Glomerular visceral epithelial cell (primary cell): ENCODE measurements at regions not wholly inside any gene's neighbourhood (a gene's known extent, or its start where the extent isn't known, plus 50 kb on each side); places are given as distances from the start of the nearest gene placed in this dataset.

Source experiments
- DNase-seq: peaks from one replicate; pipeline ENCODE4 v3.0.0-alpha.2; 2016; ENCODE audit errors: extremely low spot score

DNA sequence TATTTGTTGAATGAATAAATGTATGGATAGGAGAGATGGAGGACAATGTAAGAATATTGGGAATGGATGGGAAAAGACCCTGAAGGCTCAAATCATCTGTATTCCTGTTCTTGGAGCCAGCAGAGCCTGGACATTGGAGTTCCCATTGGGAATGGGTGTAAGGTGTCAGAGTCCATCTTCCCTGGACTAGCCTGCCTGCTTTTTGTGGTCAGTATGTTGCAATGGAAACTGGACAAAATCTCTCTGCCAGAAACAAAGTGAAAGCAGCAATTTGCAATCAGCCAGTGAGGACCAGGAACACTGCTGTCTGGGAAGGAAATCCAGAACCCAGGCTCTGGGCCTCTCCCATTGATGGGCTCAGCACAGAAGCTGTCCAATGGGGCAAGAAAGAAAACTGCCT, 83.5 kb upstream of the SKOR2 start:
- no peak for DNase-seq

DNA sequence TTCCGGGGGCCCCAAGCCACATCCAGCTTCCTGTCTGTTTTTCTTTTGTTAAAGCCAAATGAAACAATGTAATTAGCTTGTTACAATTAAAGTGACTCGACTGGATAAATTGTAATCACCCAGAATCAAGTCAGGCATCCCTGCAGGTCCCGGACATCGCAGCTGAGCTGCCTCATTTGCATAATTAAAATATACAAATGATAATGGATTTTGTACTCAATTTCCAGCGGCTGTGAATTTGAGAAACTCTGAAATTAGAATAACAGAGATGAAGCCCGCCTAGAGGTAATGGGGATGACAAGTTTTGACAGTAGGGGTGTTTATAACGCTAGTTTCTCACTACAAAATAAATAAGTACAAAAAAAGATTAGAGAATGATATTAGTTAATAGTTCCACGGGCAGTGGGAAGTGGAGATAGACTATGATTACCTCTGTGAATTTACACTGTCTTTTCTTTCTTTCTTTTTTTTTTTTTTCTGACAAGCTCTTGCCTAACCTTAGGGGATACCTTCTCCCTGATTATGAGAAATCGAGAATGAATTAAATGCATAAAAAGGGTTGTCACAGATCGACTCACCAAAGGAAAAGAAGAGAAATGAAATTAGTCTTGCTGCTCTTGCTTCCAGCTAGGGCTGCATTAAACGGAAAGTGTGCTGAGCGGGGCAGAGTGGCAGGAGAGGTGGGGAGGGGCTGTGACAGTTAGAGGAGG, 82.6 kb upstream of the SKOR2 start:
- DNase-seq: no peak

DNA sequence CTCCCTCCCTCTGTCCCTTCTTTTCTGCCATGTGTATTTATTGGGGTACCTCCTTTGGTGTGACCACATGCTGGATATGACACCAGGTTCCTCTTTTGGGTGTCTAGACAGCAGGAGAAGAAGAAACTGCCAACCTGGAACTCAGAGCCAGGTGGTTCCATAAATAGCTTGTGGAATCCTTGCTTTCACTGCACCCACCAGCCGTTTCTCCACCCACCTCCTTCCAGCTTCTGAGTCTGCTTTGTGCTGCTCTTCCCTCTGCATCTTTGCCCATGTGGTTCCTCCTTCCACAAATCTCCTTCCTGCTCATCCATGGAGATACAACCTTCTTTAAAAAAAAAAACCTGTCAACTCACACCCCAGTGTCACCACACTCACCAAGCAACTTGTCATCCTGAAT, 80.2 kb upstream of the SKOR2 start:
- no peak for DNase-seq

DNA sequence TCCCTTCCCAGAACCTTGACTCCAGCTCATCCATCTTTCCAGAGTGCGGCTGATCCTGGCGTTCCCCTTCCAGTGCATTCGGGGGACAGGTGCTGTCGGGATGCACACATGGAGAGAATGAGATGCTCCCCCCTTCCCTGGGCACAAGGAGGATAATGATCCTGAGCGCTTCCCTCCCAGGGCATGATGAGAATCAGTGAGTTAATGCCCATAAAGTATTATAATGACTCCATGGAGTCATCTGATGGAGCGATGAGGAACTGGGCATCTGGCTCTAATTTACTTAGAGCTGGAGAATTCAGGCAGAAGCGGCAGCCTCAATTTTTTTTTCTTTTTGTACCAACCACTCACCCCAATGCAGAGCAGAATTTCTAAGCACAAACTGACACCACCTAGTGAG, 79.6 kb upstream of the SKOR2 start:
- no peak for DNase-seq

DNA sequence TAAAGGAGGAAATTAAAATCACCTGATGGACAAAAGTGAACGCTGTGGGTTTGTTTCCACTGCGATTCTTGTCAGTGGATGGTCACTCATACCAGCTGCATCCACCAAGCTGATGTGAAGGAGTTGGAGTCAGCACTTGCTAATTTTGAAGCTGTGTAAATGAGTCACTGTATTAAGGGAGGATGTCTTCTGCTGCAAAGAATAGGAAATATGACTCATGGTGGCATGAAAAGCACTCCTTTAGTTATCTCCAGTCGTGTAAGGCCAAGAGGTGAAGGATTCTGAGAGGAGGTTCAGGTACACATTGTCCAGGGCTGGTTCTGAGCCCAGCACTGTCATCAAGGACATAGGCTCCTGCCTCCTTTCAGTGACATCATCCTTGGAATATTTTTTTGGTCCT, 71.7 kb upstream of the SKOR2 start:
- DNase-seq: no peak

DNA sequence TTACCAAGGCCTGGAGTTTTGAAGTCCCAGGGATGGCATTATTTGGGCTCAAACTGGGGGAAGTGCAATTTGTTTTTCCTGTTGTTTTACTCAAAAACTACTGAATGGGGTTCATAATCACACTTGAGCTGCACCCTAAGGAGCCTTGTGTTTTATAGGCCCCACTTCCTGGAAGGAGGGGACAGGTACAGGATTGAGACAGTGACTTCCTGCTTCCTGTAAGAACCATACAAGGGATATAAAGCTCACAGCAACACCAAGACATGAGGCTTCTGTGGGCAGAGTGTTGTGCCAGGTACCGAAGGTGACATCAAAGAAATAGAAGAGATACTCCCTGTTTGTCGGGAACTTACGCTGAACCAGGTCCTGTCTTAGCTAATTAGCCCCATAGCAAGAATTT, 70.4 kb upstream of the SKOR2 start:
- DNase-seq: no peak

DNA sequence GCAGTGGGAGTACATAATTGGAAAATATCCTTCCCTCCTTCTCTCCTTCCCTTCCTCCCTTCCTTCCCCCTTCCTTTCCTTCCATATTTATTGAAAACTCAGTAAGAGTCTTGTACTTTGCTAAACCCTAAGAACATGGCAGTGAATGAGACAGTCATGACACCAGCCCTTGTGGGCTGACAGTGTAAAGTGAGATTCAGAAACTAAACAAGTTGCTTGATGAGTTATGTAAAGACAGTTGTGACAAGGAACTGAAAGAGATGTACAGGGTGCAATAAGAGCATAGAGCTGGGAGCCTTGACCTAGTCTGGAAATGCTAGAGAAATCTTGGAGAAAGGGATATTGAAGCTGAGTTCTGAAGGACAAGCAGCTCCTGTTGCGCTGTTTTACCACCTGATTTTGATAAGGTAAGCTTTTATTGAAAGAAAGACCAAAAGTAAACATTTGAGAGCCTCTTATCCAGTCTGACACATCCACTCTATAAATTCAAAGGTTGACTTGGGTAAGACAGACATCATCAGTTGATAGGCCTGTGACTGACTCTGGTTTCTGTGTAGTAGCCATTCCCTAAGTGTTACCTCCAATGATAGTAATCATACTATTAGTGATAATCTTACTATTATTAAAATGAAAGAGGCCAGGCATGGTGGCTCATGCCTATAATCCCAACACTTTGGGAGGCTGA, 66.5 kb upstream of the SKOR2 start:
- no peak for DNase-seq

DNA sequence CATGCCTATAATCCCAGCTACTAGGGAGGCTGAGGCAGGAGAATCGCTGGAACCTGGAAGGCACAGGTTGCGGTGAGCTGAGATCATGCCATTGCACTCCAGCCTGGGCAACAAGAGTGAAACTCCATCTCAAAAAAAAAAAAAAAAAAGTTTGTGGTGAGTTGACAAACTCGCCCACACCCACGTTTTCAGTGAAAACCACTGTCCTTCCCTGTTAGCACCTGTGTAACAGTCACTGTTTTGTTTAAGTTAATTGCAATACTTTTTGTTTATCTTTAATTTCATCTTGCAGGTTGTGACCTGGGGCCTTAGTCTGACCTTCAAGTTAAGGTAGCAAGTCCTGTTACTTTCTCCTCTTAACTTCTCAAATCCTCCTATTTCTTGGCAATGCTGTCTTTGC, 65.5 kb upstream of the SKOR2 start:
- no peak for DNase-seq

DNA sequence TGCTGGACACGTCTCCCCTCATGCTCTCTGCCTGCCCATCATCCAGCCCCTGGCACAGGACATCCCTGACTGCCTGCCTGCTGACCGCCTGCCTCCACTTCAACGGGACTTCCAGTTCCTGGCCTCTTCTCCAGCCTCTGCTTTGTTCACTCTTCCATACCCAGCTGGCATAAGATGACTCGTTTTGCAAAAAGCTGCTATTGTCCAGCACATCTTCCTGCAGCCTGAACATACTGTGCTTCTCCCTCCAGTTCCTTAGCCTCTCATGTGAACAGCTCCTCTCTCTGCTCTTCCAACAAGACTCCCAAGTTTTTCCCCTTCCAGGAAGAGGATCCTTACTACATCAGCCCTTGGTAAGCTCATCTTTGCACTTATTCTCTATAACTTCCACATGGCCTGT, 62.4 kb upstream of the SKOR2 start:
- DNase-seq: no peak

DNA sequence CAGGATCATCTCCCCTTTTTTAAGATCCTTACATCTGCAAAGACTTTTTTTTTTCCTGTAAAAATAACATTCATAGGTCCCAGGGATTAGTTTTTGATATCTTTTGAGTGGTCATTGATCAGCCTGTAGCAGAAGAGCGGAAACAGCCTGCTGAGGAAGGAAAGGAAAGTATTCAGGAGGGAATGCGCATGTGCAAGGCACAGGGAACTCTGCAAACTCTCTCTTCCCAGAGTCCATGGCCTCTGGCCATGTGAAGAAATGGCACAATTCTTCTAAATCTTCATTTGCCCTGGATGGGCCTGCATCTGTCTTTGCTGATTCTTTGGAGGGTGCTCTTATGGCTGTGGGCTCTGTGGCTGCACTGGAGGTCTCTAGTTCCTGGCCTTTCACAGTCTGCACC, 60.1 kb upstream of the SKOR2 start:
- no peak for DNase-seq
